ENCODE measurements at regions not wholly inside any gene's neighbourhood (a gene's known extent, or its start where the extent isn't known, plus 50 kb on each side); places are given as distances from the start of the nearest gene placed in this dataset.

DNA sequence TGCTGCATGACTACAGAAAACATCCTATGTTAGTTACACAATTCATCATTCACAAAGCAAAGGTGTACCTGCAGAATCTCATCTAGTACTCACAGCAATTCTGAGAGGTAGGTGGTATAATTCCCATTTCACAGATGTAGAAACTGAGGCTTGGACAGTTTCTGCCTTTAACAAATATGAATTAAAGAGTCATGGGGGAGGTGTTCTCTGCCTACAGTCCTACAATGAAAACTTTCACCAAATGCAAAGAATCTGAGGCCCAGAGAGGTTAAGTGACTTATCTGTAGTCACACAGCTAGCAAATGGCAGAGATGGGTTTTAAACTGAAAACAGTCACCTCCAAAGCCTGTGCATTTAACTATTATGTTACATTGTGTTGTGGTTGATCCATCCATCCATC, 171.6 kb upstream of the WSCD2 start:
- Mint-ChIP-seq H3K4me1 (ENCODE audit: unreplicated experiment) (no peaks in the 10 kb centered on the region), H3K9me3 (ENCODE audit: unreplicated experiment) (no peaks in the 10 kb centered on the region), H3K36me3 (ENCODE audit: low read depth, unreplicated experiment) (no peaks in the 10 kb centered on the region), H3K27me3 (ENCODE audit: unreplicated experiment) (peaks cover 3% of the 10 kb centered on the region), H3K4me3 (ENCODE audit: unreplicated experiment) (no peak overlapping the region), H3K27ac (ENCODE audit: unreplicated experiment) (no peak overlapping the region)
- DNase-seq (ENCODE audit: low spot score) = no peak
- TF ChIP-seq, protein P1, sequence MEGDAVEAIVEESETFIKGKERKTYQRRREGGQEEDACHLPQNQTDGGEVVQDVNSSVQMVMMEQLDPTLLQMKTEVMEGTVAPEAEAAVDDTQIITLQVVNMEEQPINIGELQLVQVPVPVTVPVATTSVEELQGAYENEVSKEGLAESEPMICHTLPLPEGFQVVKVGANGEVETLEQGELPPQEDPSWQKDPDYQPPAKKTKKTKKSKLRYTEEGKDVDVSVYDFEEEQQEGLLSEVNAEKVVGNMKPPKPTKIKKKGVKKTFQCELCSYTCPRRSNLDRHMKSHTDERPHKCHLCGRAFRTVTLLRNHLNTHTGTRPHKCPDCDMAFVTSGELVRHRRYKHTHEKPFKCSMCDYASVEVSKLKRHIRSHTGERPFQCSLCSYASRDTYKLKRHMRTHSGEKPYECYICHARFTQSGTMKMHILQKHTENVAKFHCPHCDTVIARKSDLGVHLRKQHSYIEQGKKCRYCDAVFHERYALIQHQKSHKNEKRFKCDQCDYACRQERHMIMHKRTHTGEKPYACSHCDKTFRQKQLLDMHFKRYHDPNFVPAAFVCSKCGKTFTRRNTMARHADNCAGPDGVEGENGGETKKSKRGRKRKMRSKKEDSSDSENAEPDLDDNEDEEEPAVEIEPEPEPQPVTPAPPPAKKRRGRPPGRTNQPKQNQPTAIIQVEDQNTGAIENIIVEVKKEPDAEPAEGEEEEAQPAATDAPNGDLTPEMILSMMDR (IDR thresholded peaks at IDR 0.05; ENCODE audit: unreplicated experiment) = no peak

GRCh38 chr12:107963635-107964034, 165.5 kb upstream of the WSCD2 start:
- no peak overlapping the region for H3K4me3 Mint-ChIP-seq (ENCODE audit: unreplicated experiment)
- H3K36me3 Mint-ChIP-seq (ENCODE audit: low read depth, unreplicated experiment) = no peaks in the 10 kb centered on the region
- TF ChIP-seq, protein P1 (IDR thresholded peaks at IDR 0.05; ENCODE audit: unreplicated experiment) = no peak
- no peak overlapping the region for H3K27ac Mint-ChIP-seq (ENCODE audit: unreplicated experiment)
- H3K4me1 Mint-ChIP-seq (ENCODE audit: unreplicated experiment) = no peaks in the 10 kb centered on the region
- H3K9me3 Mint-ChIP-seq (ENCODE audit: unreplicated experiment) = no peaks in the 10 kb centered on the region
- H3K27me3 Mint-ChIP-seq (ENCODE audit: unreplicated experiment) = peaks cover 2% of the 10 kb centered on the region
- DNase-seq (ENCODE audit: low spot score) = no peak

DNA sequence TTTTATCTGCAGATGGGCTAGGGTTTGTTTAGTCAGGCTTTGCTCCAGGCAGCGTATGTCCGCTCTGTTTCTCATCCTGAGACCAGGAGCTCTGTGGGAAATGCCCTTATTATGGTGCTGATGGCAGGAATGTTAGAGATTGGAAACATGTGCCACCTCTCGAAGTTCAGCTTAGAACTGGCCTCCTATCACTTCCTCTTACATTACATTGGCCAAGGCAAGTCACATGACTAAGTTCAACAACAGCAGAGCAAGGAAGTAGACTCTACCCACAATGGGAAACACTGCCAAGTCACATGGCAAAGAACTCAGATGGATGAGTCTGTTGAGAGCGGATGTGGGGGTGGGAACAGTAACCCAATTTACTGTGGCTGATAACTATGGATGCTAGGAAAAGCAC, 161.9 kb upstream of the WSCD2 start:
- H3K9me3 Mint-ChIP-seq (ENCODE audit: unreplicated experiment) = no peaks in the 10 kb centered on the region
- no peaks in the 10 kb centered on the region for H3K36me3 Mint-ChIP-seq (ENCODE audit: low read depth, unreplicated experiment)
- TF ChIP-seq, protein P1 (IDR thresholded peaks at IDR 0.05; ENCODE audit: unreplicated experiment) = no peak
- H3K27ac Mint-ChIP-seq (ENCODE audit: unreplicated experiment) = no peak overlapping the region
- peaks cover 2% of the 10 kb centered on the region for H3K27me3 Mint-ChIP-seq (ENCODE audit: unreplicated experiment)
- no peak overlapping the region for H3K4me3 Mint-ChIP-seq (ENCODE audit: unreplicated experiment)
- H3K4me1 Mint-ChIP-seq (ENCODE audit: unreplicated experiment) = no peaks in the 10 kb centered on the region
- DNase-seq (ENCODE audit: low spot score) = no peak

GRCh38 chr12:107973950-107974349, 155.1 kb upstream of the WSCD2 start:
- Mint-ChIP-seq H3K4me3 (ENCODE audit: unreplicated experiment) (no peak overlapping the region), H3K27ac (ENCODE audit: unreplicated experiment) (no peak overlapping the region), H3K27me3 (ENCODE audit: unreplicated experiment) (no peaks in the 10 kb centered on the region), H3K9me3 (ENCODE audit: unreplicated experiment) (no peaks in the 10 kb centered on the region), H3K4me1 (ENCODE audit: unreplicated experiment) (no peaks in the 10 kb centered on the region), H3K36me3 (ENCODE audit: low read depth, unreplicated experiment) (no peaks in the 10 kb centered on the region)
- TF ChIP-seq, protein P1 (IDR thresholded peaks at IDR 0.05; ENCODE audit: unreplicated experiment) = no peak
- no peak for DNase-seq (ENCODE audit: low spot score)

DNA sequence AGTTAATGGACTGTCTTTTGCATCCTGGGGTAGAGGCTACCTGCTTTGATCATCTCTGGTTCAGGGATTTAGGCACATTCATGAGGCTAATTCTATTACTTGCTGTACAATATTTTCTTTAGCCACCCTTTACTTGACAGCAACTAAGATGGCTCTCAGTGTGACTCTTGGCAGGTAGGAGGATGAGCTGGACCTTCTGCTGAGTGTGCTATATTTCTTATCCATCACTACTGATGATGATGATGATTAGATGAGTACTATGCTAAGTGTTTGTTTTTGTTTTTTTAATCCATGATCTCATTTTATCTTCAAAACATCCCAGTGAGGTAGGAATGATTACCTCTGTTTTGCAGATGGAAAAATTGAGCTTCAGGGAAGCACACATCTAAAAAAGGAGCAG, 152.8 kb upstream of the WSCD2 start:
- DNase-seq (ENCODE audit: low spot score) = no peak
- TF ChIP-seq, protein P1 (IDR thresholded peaks at IDR 0.05; ENCODE audit: unreplicated experiment) = no peak
- Mint-ChIP-seq H3K4me1 (ENCODE audit: unreplicated experiment) (no peaks in the 10 kb centered on the region), H3K27me3 (ENCODE audit: unreplicated experiment) (no peaks in the 10 kb centered on the region), H3K36me3 (ENCODE audit: low read depth, unreplicated experiment) (no peaks in the 10 kb centered on the region), H3K27ac (ENCODE audit: unreplicated experiment) (no peak overlapping the region), H3K9me3 (ENCODE audit: unreplicated experiment) (no peaks in the 10 kb centered on the region), H3K4me3 (ENCODE audit: unreplicated experiment) (no peak overlapping the region)

All from endothelial cell (in vitro differentiated cells).